ENCODE measurements at regions not wholly inside any gene's neighbourhood (a gene's known extent, or its start where the extent isn't known, plus 50 kb on each side); places are given as distances from the start of the nearest gene placed in this dataset.

DNA sequence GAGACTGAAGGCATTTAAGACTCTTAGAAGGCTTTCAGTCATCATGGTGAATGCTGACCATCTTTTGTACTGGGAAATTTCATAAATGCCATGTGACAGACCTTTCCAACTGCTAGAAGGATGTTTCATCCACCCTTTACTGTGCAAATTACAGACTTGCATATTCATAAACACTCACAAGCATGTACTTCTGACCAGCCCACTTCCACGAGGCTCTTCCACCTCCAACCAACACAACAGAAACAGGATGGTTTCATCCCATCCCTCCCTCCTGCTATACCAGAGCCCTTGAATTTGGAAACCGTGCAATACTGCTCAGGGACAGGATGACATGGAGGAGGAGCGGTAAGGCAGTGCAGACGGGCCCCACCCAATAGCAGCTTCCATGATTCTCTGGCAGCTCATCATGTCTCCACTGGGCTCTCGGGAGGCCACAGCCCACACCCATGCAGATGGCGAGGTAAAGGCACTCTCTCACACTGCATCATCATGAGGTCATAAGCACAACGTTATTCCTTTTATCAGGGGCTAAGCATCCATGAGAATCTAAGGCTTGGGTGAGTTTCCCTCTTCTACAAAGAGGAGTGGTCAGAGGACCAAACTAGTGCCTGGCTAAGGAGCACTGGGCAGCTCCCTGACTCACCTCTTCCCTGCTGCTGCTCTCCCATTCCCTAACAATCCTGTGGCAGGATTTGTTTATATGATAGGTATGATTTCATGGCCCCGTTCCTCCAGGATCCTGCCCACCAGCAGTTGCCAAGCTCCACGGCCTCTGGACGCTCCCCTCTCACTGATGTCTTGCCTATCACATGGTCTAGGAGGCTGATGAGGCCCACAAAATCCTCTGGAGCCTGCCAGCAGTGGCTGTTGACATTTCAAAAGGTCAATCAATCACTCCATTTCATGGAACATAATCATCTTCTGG, 94.4 kb upstream of the FSTL4 start:
- no peak for TF ChIP-seq POU2F2 (IDR thresholded peaks at IDR 0.05; ENCODE audit: low read depth, low read length)
- TF ChIP-seq POLR2A (IDR thresholded peaks at IDR 0.05; ENCODE audit: low read depth, low read length): no peak
- no peak for TF ChIP-seq TAF1 (IDR thresholded peaks at IDR 0.05; ENCODE audit: low read depth, low read length)
- no peak for TF ChIP-seq POLR2AphosphoS5 (IDR thresholded peaks at IDR 0.05; ENCODE audit: low read depth, low read length)
- TF ChIP-seq PAX5 (IDR thresholded peaks at IDR 0.05; ENCODE audit: insufficient read depth, low read length, severe bottlenecking): no peak
